ENCODE measurements at regions not wholly inside any gene's neighbourhood (a gene's known extent, or its start where the extent isn't known, plus 50 kb on each side); places are given as distances from the start of the nearest gene placed in this dataset.

- Histone ChIP-seq H3K4me1 (no peaks in the 10 kb centered on the region), H3K36me3 (ENCODE audit: insufficient read depth in 1 of 2, low read depth in 1 of 2) (no peaks in the 10 kb centered on the region), H3K9me3 (no peaks in the 10 kb centered on the region), H3K27ac (no peak overlapping the region), H3K27me3 (ENCODE audit: insufficient read depth in 3 of 3, low read length in 2 of 3) (no peaks in the 10 kb centered on the region), H3K4me3 (no peak overlapping the region)
- no peak for DNase-seq
- intact Hi-C loops (cut with DNase I): loop anchor here in 1 of 2 donors (5.0 kb wide), 1 partner anchor 1647 kb away; no protein-coding TSS in a partner anchor
- 18 to 22% (median 19%) methylated on average over 2 of the region's 2 CpGs for WGBS, 3 donors
- TF ChIP-seq CTCF (IDR thresholded peaks at IDR 0.05): no peak
- no peak for ATAC-seq
Observed at GRCh38 chr10:105770524-105771212, 1129.6 kb downstream of the SORCS3 start.

GRCh38 chr10:105769248-105770184 lies 1128.4 kb downstream of the SORCS3 start:
- intact Hi-C loops (cut with DNase I): loop anchor here in 1 of 2 donors (5.0 kb wide), 1 partner anchor 1648 kb away; no protein-coding TSS in a partner anchor
- Histone ChIP-seq H3K36me3 (ENCODE audit: insufficient read depth in 1 of 2, low read depth in 1 of 2) (no peaks in the 10 kb centered on the region), H3K9me3 (no peaks in the 10 kb centered on the region), H3K4me3 (no peak overlapping the region), H3K27me3 (ENCODE audit: insufficient read depth in 3 of 3, low read length in 2 of 3) (no peaks in the 10 kb centered on the region), H3K27ac (no peak overlapping the region), H3K4me1 (no peaks in the 10 kb centered on the region)
- ATAC-seq (no peak), DNase-seq (no peak)
- no peak for TF ChIP-seq CTCF (IDR thresholded peaks at IDR 0.05)
- WGBS, 3 donors: 27 to 31% (median 29%) methylated on average over 6 of the region's 6 CpGs

GRCh38 chr10:105763611-105764010 lies 1122.5 kb downstream of the SORCS3 start:
- WGBS, 3 donors: 54 to 69% (median 69%) methylated on average over 2 of the region's 2 CpGs
- H3K4me1 ChIP-seq: no peaks in the 10 kb centered on the region
- intact Hi-C loops (cut with DNase I): no loop called here

GRCh38 chr10:105761576-105762260 lies 1120.6 kb downstream of the SORCS3 start:
- no peak for TF ChIP-seq CTCF (IDR thresholded peaks at IDR 0.05)
- 57 to 62% (median 58%) methylated on average over 4 of the region's 4 CpGs for whole genome bisulfite sequencing, 3 donors
- H3K36me3 ChIP-seq (ENCODE audit: insufficient read depth in 1 of 2, low read depth in 1 of 2): no peaks in the 10 kb centered on the region
- H3K27ac ChIP-seq: no peak overlapping the region
- no peaks in the 10 kb centered on the region for H3K4me1 ChIP-seq
- no peaks in the 10 kb centered on the region for H3K9me3 ChIP-seq
- intact Hi-C loops (cut with DNase I): no loop called here
- DNase-seq (no peak), ATAC-seq (no peak)
- H3K4me3 ChIP-seq: no peak overlapping the region
- H3K27me3 ChIP-seq (ENCODE audit: insufficient read depth in 3 of 3, low read length in 2 of 3): no peaks in the 10 kb centered on the region

More at GRCh38 chr10:105763611-105764010, 1122.5 kb downstream of the SORCS3 start:
- Histone ChIP-seq H3K36me3 (ENCODE audit: insufficient read depth in 1 of 2, low read depth in 1 of 2) (no peaks in the 10 kb centered on the region), H3K27me3 (ENCODE audit: insufficient read depth in 3 of 3, low read length in 2 of 3) (no peaks in the 10 kb centered on the region), H3K4me3 (no peak overlapping the region), H3K27ac (no peak overlapping the region), H3K9me3 (no peaks in the 10 kb centered on the region)
- DNase-seq (no peak), ATAC-seq (no peak)
- no peak for TF ChIP-seq CTCF (IDR thresholded peaks at IDR 0.05)

Data from psoas muscle (tissue), 7 donors.